ENCODE measurements at regions not wholly inside any gene's neighbourhood (a gene's known extent, or its start where the extent isn't known, plus 50 kb on each side); places are given as distances from the start of the nearest gene placed in this dataset.

DNA sequence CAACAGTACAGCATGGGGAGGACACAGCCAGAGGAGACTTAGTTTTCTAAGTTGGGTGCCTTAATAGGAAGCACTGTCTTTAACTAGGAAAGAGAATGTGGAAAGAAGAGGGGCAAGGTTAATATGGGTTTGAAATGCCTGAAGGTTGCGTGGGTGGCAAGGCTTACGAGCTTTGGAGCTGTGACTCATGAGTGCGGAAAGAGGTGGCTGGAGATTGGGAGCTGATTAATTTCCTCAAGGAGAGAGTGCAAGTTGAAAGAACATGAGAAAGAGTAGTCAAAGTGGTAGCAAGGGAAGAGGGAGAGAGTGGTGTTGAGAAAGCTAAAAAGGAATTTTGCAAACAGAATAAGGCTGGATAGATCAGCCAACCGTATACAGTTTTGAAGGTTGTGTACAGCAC is 157.5 kb upstream of the ADRA1D start:
- DNase-seq, result no peak
- no peaks in the 10 kb centered on the region for H3K4me1 ChIP-seq
- no peak for ATAC-seq
- no peaks in the 10 kb centered on the region for H3K27me3 ChIP-seq
- H3K9me3 ChIP-seq, result peaks cover 0 to 3% (median 0%) of the 10 kb centered on the region in 12 donors
- H3K27ac ChIP-seq, result no peak overlapping the region
- 63 to 92% (median 78%) methylated on average over 3 to 4 of the region's 4 CpGs for WGBS, 4 donors
- H3K36me3 ChIP-seq, result no peaks in the 10 kb centered on the region
- TF ChIP-seq POLR2A (IDR thresholded peaks at IDR 0.05), result no peak
- TF ChIP-seq, protein P1, sequence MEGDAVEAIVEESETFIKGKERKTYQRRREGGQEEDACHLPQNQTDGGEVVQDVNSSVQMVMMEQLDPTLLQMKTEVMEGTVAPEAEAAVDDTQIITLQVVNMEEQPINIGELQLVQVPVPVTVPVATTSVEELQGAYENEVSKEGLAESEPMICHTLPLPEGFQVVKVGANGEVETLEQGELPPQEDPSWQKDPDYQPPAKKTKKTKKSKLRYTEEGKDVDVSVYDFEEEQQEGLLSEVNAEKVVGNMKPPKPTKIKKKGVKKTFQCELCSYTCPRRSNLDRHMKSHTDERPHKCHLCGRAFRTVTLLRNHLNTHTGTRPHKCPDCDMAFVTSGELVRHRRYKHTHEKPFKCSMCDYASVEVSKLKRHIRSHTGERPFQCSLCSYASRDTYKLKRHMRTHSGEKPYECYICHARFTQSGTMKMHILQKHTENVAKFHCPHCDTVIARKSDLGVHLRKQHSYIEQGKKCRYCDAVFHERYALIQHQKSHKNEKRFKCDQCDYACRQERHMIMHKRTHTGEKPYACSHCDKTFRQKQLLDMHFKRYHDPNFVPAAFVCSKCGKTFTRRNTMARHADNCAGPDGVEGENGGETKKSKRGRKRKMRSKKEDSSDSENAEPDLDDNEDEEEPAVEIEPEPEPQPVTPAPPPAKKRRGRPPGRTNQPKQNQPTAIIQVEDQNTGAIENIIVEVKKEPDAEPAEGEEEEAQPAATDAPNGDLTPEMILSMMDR (IDR thresholded peaks at IDR 0.05), result no peak
- intact Hi-C loops (cut with DNase I), result no loop called here
- no peak overlapping the region for H3K4me3 ChIP-seq

DNA sequence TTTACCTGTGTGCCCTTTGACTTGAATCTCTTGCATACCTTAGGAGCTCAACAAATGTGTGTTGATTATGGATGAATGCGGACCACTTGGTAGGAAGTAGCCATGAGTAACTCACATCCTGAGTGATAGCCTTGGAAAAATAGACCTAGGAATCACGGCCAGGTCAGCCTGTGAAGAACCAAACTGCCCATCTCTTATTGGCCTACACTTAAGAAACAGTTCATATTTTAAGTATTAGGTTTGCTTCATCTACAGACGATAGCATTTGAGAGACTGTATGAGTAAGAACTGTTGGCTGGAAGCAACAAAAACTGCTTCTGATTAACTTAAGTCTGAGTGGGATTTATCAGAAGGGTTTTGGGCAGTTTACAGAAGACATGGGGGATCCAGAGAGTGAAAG is 152.5 kb upstream of the ADRA1D start:
- DNase-seq (no peak), ATAC-seq (no peak)

DNA sequence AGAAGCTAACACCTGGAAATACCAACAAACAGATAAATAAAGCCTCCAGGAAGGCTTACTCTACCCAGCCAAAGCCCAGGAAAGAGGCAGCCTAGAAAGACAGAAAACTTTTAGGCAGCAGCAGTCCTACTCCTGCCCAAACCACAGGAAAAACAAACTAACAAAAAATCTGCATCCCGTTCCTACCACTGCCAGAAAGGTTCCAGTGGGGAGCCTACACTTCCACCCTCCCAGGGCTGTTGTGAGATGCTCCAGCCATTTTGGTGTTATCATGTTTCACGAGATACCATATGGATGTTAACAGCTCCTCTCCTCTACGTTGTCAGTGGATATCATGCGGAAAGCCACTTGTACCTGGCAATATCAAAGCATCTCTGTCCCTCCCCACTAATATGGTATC is 135.9 kb upstream of the ADRA1D start:
- Histone ChIP-seq H3K9me3 (no peaks in the 10 kb centered on the region), H3K27ac (no peak overlapping the region), H3K4me1 (no peaks in the 10 kb centered on the region), H3K27me3 (peaks cover 0 to 9% (median 3%) of the 10 kb centered on the region in 9 donors), H3K36me3 (no peaks in the 10 kb centered on the region), H3K4me3 (no peak overlapping the region)
- intact Hi-C loops (cut with DNase I), result no loop called here
- ATAC-seq (no peak), DNase-seq (no peak)
- WGBS, 4 donors, result 77 to 86% (median 83%) methylated on average over 4 of the region's 4 CpGs
- TF ChIP-seq, protein P1 (IDR thresholded peaks at IDR 0.05), result no peak
- no peak for TF ChIP-seq POLR2A (IDR thresholded peaks at IDR 0.05)

More for the DNA sequence above, 152.5 kb upstream of the ADRA1D start:
- no peaks in the 10 kb centered on the region for H3K36me3 ChIP-seq
- 65 to 75% (median 68%) methylated on average over 3 of the region's 3 CpGs for WGBS, 4 donors
- H3K27ac ChIP-seq, result no peak overlapping the region
- peaks cover 0 to 22% (median 4%) of the 10 kb centered on the region in 12 donors for H3K9me3 ChIP-seq
- intact Hi-C loops (cut with DNase I), result no loop called here
- H3K27me3 ChIP-seq, result no peaks in the 10 kb centered on the region
- H3K4me3 ChIP-seq, result no peak overlapping the region
- TF ChIP-seq, protein P1 (IDR thresholded peaks at IDR 0.05), result no peak
- TF ChIP-seq POLR2A (IDR thresholded peaks at IDR 0.05), result no peak
- H3K4me1 ChIP-seq, result no peaks in the 10 kb centered on the region

DNA sequence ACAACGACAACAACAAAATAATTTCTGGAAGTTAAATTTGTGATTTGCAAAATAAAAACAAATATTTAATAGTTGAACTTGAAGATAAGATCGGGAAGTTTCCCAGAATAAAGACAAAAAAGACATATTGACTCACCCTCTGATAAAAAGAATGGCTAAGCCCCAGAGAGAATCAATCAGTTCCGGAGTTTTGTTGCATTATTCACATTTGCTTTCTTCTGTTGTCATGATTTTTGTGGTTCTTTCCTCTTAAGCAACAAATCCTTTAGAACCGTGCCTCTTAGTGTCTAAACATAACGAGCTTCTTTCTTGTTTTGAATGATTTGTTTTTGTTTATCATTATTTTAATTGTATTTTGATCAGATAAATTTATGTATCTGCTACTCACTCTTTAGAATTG is 134.9 kb upstream of the ADRA1D start:
- H3K27ac ChIP-seq, result no peak overlapping the region
- intact Hi-C loops (cut with DNase I), result no loop called here

More for the DNA sequence above, 134.9 kb upstream of the ADRA1D start:
- no peaks in the 10 kb centered on the region for H3K36me3 ChIP-seq
- H3K4me1 ChIP-seq, result no peaks in the 10 kb centered on the region
- 72 to 75% (median 73%) methylated on average over 5 of the region's 5 CpGs for WGBS, 4 donors
- no peak for TF ChIP-seq POLR2A (IDR thresholded peaks at IDR 0.05)
- TF ChIP-seq, protein P1 (IDR thresholded peaks at IDR 0.05), result no peak
- H3K9me3 ChIP-seq, result no peaks in the 10 kb centered on the region
- ATAC-seq (no peak), DNase-seq (no peak)
- peaks cover 0 to 9% (median 3%) of the 10 kb centered on the region in 9 donors for H3K27me3 ChIP-seq
- H3K4me3 ChIP-seq, result no peak overlapping the region
